Endodermal cell (in vitro differentiated cells): ENCODE measurements at regions not wholly inside any gene's neighbourhood (a gene's known extent, or its start where the extent isn't known, plus 50 kb on each side); places are given as distances from the start of the nearest gene placed in this dataset.

ENCODE experiments used
- DNase-seq: peaks from one replicate; pipeline ENCODE4 v3.0.0-alpha.2; 2017
- H3K27ac ChIP-seq: 2 replicates; pipeline ENCODE4 v1.5.1; 2013; ENCODE audit warnings: mild to moderate bottlenecking, low read depth, low read length, moderate library complexity
- H3K27me3 ChIP-seq: 2 replicates; pipeline ENCODE4 v1.6.1; 2013; ENCODE audit warnings: mild to moderate bottlenecking, low read length, moderate library complexity; ENCODE audit not compliant: insufficient read depth, control insufficient read depth, poor library complexity, severe bottlenecking
- H3K36me3 ChIP-seq: 2 replicates; pipeline ENCODE4 v1.7.0; 2013; ENCODE audit warnings: mild to moderate bottlenecking, low read length, moderate library complexity; ENCODE audit not compliant: control insufficient read depth, insufficient read depth
- H3K4me1 ChIP-seq: one replicate; pipeline ENCODE4 v1.7.0; 2013; ENCODE audit warnings: low read length; ENCODE audit not compliant: control insufficient read depth, insufficient read depth
- H3K4me3 ChIP-seq: 2 replicates; pipeline ENCODE4 v1.5.1; 2013; ENCODE audit warnings: mild to moderate bottlenecking, low read length, moderate library complexity
- H3K9ac ChIP-seq: 2 replicates; pipeline ENCODE4 v1.6.1; 2013; ENCODE audit warnings: mild to moderate bottlenecking, low read length, moderate library complexity; ENCODE audit not compliant: poor library complexity, severe bottlenecking; ENCODE audit errors: extremely low read depth
- H3K9me3 ChIP-seq: 2 replicates; pipeline ENCODE4 v1.6.1; 2013; ENCODE audit warnings: mild to moderate bottlenecking, low read length, moderate library complexity; ENCODE audit not compliant: control insufficient read depth
- H3K27ac Mint-ChIP-seq: 2 replicates; pipeline ENCODE4 v1.8.0; 2020; ENCODE audit warnings: mixed read lengths
- H3K27me3 Mint-ChIP-seq: 2 replicates; pipeline ENCODE4 v1.8.0; 2021; ENCODE audit warnings: mild to moderate bottlenecking, mixed read lengths; ENCODE audit not compliant: insufficient read depth
- H3K36me3 Mint-ChIP-seq: 2 replicates; pipeline ENCODE4 v1.8.0; 2020; ENCODE audit warnings: low read depth, mixed read lengths
- H3K4me1 Mint-ChIP-seq: 2 replicates; pipeline ENCODE4 v1.8.0; 2020; ENCODE audit warnings: mixed read lengths
- H3K4me3 Mint-ChIP-seq: 2 replicates; pipeline ENCODE4 v1.8.0; 2020; ENCODE audit warnings: mild to moderate bottlenecking, moderate library complexity, mixed read lengths
- H3K9me3 Mint-ChIP-seq: 2 replicates; pipeline ENCODE4 v1.8.0; 2020; ENCODE audit warnings: mild to moderate bottlenecking, mixed read lengths
- CTCF ChIP-seq: fragments of 200-600 bp; sonication (generic); conservative IDR thresholded peaks from 2 replicates; pipeline ENCODE4 v1.5.0; 2021; ENCODE audit warnings: antibody characterized with exemption, mild to moderate bottlenecking
- WGBS, 2 experiments: methylation state at CpG; one replicate each; pipeline versions ENCODE4 v1.1.5 to v1.1.7; 2013; ENCODE audit warnings: missing lambda C conversion rate in 2 of 2, mixed read lengths in 1 of 2; ENCODE audit not compliant: insufficient coverage in 1 of 2, insufficient read length in 1 of 2; 5-methylcytosine and 5-hydroxymethylcytosine counted together

- no peak overlapping the region for H3K4me3 Mint-ChIP-seq
- Histone ChIP-seq H3K4me1 (peaks cover 43% of the 10 kb centered on the region), H3K4me3 (no peak overlapping the region), H3K36me3 (no peaks in the 10 kb centered on the region), H3K9ac (no peak overlapping the region), H3K9me3 (no peaks in the 10 kb centered on the region), H3K27me3 (no peaks in the 10 kb centered on the region), H3K27ac (no peak overlapping the region)
- H3K27ac Mint-ChIP-seq = no peak overlapping the region
- WGBS, 2 experiments = 100% methylated on average over 1 to 2 of the region's 4 CpGs
- no peak for DNase-seq
- peaks cover 28% of the 10 kb centered on the region for H3K4me1 Mint-ChIP-seq
- H3K9me3 Mint-ChIP-seq = peaks cover 20% of the 10 kb centered on the region
- H3K27me3 Mint-ChIP-seq = no peaks in the 10 kb centered on the region
- peaks cover 70% of the 10 kb centered on the region for H3K36me3 Mint-ChIP-seq
- TF ChIP-seq CTCF = no peak
Measured at GRCh38 chr6:14440215-14440910, 322.8 kb downstream of the CD83 start.

- H3K27ac Mint-ChIP-seq = peak overlapping the region; percentile 65
- no peaks in the 10 kb centered on the region for H3K36me3 ChIP-seq
Measured at GRCh38 chr6:14440940-14441781, 323.6 kb downstream of the CD83 start.

GRCh38 chr6:14442242-14442641 lies 324.7 kb downstream of the CD83 start:
- Histone ChIP-seq H3K4me3 (no peak overlapping the region), H3K9me3 (peaks cover 5% of the 10 kb centered on the region), H3K36me3 (no peaks in the 10 kb centered on the region), H3K4me1 (peaks cover 43% of the 10 kb centered on the region), H3K9ac (peak overlapping the region; percentile 3), H3K27me3 (no peaks in the 10 kb centered on the region), H3K27ac (no peak overlapping the region)
- Mint-ChIP-seq H3K27ac (no peak overlapping the region), H3K4me1 (peaks cover 31% of the 10 kb centered on the region), H3K36me3 (peaks cover 79% of the 10 kb centered on the region), H3K27me3 (no peaks in the 10 kb centered on the region), H3K9me3 (peaks cover 29% of the 10 kb centered on the region), H3K4me3 (no peak overlapping the region)
- 93 to 96% methylated on average over 7 to 11 of the region's 11 CpGs for WGBS, 2 experiments
- no peak for DNase-seq
- no peak for TF ChIP-seq CTCF

More at GRCh38 chr6:14440940-14441781, 323.6 kb downstream of the CD83 start:
- Mint-ChIP-seq H3K4me3 (no peak overlapping the region), H3K27me3 (no peaks in the 10 kb centered on the region), H3K4me1 (peaks cover 31% of the 10 kb centered on the region), H3K9me3 (peaks cover 22% of the 10 kb centered on the region), H3K36me3 (peaks cover 78% of the 10 kb centered on the region)
- H3K27ac ChIP-seq = no peak overlapping the region
- peaks cover 43% of the 10 kb centered on the region for H3K4me1 ChIP-seq
- DNase-seq = no peak
- peak overlapping the region; percentile 3 for H3K9ac ChIP-seq
- TF ChIP-seq CTCF = no peak
- peak overlapping the region; percentile 50 for H3K4me3 ChIP-seq
- no peaks in the 10 kb centered on the region for H3K9me3 ChIP-seq
- no peaks in the 10 kb centered on the region for H3K27me3 ChIP-seq
- 51 to 70% methylated on average over 8 to 13 of the region's 13 CpGs for WGBS, 2 experiments
